ENCODE measurements at regions not wholly inside any gene's neighbourhood (a gene's known extent, or its start where the extent isn't known, plus 50 kb on each side); places are given as distances from the start of the nearest gene placed in this dataset.

DNA sequence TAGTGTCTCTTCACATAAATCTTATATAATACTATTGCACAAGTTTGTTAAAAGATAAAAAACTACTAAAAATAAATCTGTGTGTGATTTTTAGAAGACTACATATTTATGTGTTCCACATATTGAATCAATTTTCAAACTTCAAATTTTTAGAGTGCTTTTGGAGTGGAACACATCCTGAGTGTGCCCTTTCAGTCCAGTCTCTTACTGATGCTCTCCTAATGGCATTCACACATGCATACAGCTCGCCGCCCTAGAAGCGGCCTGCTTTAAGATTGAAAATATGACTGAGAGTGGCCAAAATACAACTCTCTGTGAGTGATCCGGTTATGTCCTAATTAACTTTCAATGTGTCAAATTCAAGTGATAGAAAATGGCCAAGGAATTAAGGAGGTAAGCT is 628.8 kb downstream of the ANKRD50 start:
- Histone ChIP-seq H3K9me3 (no peaks in the 10 kb centered on the region), H3K27me3 (no peaks in the 10 kb centered on the region), H3K36me3 (no peaks in the 10 kb centered on the region), H3K4me1 (no peaks in the 10 kb centered on the region), H3K4me3 (no peak overlapping the region), H3K27ac (no peak overlapping the region)
- WGBS, 2 donors: 30 to 52% methylated on average over 4 of the region's 4 CpGs
- no peak for FAIRE-seq
- ATAC-seq: no peak
- DNase-seq: no peak
- TF ChIP-seq, protein P1, sequence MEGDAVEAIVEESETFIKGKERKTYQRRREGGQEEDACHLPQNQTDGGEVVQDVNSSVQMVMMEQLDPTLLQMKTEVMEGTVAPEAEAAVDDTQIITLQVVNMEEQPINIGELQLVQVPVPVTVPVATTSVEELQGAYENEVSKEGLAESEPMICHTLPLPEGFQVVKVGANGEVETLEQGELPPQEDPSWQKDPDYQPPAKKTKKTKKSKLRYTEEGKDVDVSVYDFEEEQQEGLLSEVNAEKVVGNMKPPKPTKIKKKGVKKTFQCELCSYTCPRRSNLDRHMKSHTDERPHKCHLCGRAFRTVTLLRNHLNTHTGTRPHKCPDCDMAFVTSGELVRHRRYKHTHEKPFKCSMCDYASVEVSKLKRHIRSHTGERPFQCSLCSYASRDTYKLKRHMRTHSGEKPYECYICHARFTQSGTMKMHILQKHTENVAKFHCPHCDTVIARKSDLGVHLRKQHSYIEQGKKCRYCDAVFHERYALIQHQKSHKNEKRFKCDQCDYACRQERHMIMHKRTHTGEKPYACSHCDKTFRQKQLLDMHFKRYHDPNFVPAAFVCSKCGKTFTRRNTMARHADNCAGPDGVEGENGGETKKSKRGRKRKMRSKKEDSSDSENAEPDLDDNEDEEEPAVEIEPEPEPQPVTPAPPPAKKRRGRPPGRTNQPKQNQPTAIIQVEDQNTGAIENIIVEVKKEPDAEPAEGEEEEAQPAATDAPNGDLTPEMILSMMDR (IDR thresholded peaks at IDR 0.05): no peak
- intact Hi-C loops (cut with DNase I): no loop called here

DNA sequence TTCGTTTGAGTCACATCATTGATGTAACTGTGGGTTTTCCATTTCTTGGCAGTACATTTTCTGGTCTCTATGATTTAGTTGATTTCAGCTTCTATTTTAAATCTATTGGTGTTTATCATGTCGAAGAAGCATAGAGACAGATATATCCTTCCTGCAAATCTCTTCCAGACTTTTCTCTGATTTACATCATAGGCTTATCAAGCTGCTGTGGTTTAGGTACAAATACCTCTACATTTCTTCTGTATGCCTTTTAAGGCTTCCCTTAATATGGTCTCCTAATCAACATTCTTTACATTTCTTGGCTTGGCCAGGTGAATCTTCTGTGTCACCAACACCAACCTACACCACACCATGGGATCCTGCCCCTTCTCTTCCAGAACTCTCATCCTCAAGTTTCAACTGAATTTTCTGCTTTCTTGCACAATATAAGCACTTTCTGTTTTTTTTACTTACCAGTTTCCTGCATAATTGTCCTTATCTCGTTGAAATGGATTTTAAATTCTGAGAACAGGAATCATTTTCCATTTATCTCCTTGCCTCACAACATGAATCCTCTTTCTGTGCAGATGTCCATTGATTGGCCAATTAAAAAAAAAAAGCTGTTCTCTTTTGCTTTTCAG is 626.9 kb downstream of the ANKRD50 start:
- Histone ChIP-seq H3K4me1 (no peaks in the 10 kb centered on the region), H3K27me3 (no peaks in the 10 kb centered on the region), H3K4me3 (no peak overlapping the region), H3K27ac (no peak overlapping the region), H3K9me3 (no peaks in the 10 kb centered on the region), H3K36me3 (no peaks in the 10 kb centered on the region)
- ATAC-seq: no peak
- no peak for FAIRE-seq
- no peak for DNase-seq
- intact Hi-C loops (cut with DNase I): no loop called here
- TF ChIP-seq, protein P1 (IDR thresholded peaks at IDR 0.05): no peak
- 48 to 54% methylated on average over 3 of the region's 3 CpGs for whole genome bisulfite sequencing, 2 donors

DNA sequence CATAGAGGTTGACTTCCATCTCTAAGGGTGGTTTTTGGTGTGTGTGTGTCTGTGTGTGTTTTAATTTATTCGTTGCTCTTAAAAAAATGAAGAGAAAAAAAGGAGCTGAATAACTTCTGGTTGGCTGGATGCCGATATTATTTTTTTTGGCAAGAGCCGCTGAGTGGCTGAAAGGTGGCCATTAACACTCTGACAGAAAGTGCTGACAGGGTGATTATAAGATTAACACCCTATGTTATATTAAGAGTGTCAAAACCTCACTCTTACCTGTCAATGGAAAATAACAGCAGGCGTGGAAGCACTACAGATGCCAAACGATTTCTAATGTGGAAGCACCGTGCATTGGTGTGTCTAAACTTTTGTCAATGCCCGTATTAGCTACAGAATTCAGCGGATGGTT is 622.5 kb downstream of the ANKRD50 start:
- TF ChIP-seq, protein P1 (IDR thresholded peaks at IDR 0.05): no peak
- WGBS, 2 donors: 64 to 84% methylated on average over 8 of the region's 8 CpGs
- Histone ChIP-seq H3K36me3 (no peaks in the 10 kb centered on the region), H3K9me3 (no peaks in the 10 kb centered on the region), H3K27me3 (no peaks in the 10 kb centered on the region), H3K27ac (no peak overlapping the region), H3K4me1 (no peaks in the 10 kb centered on the region), H3K4me3 (no peak overlapping the region)
- no peak for ATAC-seq
- FAIRE-seq: no peak
- intact Hi-C loops (cut with DNase I): no loop called here
- DNase-seq: no peak

DNA sequence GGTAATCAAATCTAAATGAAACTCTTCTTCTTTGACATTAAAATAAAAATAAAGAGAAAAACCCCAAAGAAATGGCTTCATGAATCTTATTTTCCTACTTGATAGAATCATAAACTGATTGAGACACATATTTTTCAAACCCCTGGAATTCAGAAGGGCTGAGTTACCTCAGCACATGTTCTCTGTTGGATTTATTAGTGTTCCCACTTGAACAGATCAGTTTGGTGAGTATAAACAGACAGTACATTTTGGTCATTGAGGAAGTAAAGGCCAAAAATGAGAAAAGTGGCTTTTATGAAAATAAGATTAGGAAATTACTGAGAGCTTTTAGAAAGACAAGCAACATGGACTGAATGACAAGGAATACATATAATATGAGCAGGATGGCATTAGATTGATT is 620.4 kb downstream of the ANKRD50 start:
- intact Hi-C loops (cut with DNase I): no loop called here
- TF ChIP-seq, protein P1 (IDR thresholded peaks at IDR 0.05): no peak
- H3K9me3 ChIP-seq: no peaks in the 10 kb centered on the region
- H3K4me1 ChIP-seq: no peaks in the 10 kb centered on the region
- H3K36me3 ChIP-seq: no peaks in the 10 kb centered on the region
- no peaks in the 10 kb centered on the region for H3K27me3 ChIP-seq
- H3K27ac ChIP-seq: no peak overlapping the region
- DNase-seq (no peak), ATAC-seq (no peak), FAIRE-seq (no peak)
- no peak overlapping the region for H3K4me3 ChIP-seq

DNA sequence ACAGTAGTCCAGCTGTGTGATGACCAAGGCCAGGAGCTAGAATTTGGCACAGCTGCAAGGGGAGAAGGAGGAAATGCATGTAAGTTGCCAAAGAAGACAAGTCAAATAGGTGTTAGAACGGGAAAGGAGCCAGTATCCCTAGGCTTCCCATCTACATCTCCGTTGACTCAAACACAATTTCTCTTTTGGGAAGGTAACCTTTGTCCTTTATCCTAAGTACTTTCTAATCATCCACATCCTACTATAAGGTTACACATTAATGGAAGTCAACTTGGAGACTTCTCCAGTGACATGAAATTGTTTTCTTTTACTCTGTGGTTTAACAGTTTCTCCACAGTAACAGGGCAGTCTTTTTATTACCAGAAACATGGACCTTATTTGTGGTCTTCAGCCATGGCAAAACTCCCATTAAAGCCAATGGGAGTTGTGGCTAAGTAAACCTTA is 620.0 kb downstream of the ANKRD50 start:
- Histone ChIP-seq H3K4me3 (no peak overlapping the region), H3K36me3 (no peaks in the 10 kb centered on the region), H3K27me3 (no peaks in the 10 kb centered on the region), H3K9me3 (no peaks in the 10 kb centered on the region), H3K4me1 (no peaks in the 10 kb centered on the region), H3K27ac (no peak overlapping the region)
- DNase-seq: no peak
- TF ChIP-seq, protein P1 (IDR thresholded peaks at IDR 0.05): no peak
- intact Hi-C loops (cut with DNase I): no loop called here
- no peak for FAIRE-seq
- 43 to 50% methylated on average over 2 of the region's 2 CpGs for WGBS, 2 donors
- no peak for ATAC-seq

Data from pancreas (tissue), 10 donors.